A673 (cell line): ENCODE measurements at regions not wholly inside any gene's neighbourhood (a gene's known extent, or its start where the extent isn't known, plus 50 kb on each side); places are given as distances from the start of the nearest gene placed in this dataset.

Experiments used
- CTCF ChIP-seq: fragments of 300-800, 200-600 bp; sonication (generic); conservative IDR thresholded peaks from 2 replicates; pipeline ENCODE4 v1.5.1; 2017; ENCODE audit warnings: low read depth, mild to moderate bottlenecking, antibody characterized with exemption, low read length, moderate library complexity, mixed read lengths
- EZH2 ChIP-seq: fragments of 200-600 bp; sonication (generic); IDR thresholded peaks from 2 replicates; pipeline ENCODE4 v1.6.1; 2017; ENCODE audit warnings: borderline replicate concordance, low read depth, mild to moderate bottlenecking, mixed read lengths, antibody characterized with exemption, low read length; ENCODE audit not compliant: poor library complexity, severe bottlenecking

- TF ChIP-seq EZH2: no peak
- no peak for TF ChIP-seq CTCF
Measured at GRCh38 chr5:90185897-90186468, 223.6 kb downstream of the CETN3 start.
